Retinal pigment epithelial cell (primary cell): ENCODE measurements at regions not wholly inside any gene's neighbourhood (a gene's known extent, or its start where the extent isn't known, plus 50 kb on each side); places are given as distances from the start of the nearest gene placed in this dataset.

Source experiments
- DNase-seq: peaks from one replicate; pipeline ENCODE4 v3.0.0-alpha.2; 2010; ENCODE audit warnings: low read depth
- H3K4me3 ChIP-seq: 2 replicates; pipeline ENCODE4 v1.5.1; 2011; ENCODE audit warnings: mild to moderate bottlenecking, low read length, control low read depth, moderate library complexity
- TF ChIP-seq, protein P1 (sequence below): conservative IDR thresholded peaks from 2 replicates; pipeline ENCODE4 v1.5.1; 2011; ENCODE audit warnings: low read depth, low read length, control low read depth, inconsistent platforms

DNA sequence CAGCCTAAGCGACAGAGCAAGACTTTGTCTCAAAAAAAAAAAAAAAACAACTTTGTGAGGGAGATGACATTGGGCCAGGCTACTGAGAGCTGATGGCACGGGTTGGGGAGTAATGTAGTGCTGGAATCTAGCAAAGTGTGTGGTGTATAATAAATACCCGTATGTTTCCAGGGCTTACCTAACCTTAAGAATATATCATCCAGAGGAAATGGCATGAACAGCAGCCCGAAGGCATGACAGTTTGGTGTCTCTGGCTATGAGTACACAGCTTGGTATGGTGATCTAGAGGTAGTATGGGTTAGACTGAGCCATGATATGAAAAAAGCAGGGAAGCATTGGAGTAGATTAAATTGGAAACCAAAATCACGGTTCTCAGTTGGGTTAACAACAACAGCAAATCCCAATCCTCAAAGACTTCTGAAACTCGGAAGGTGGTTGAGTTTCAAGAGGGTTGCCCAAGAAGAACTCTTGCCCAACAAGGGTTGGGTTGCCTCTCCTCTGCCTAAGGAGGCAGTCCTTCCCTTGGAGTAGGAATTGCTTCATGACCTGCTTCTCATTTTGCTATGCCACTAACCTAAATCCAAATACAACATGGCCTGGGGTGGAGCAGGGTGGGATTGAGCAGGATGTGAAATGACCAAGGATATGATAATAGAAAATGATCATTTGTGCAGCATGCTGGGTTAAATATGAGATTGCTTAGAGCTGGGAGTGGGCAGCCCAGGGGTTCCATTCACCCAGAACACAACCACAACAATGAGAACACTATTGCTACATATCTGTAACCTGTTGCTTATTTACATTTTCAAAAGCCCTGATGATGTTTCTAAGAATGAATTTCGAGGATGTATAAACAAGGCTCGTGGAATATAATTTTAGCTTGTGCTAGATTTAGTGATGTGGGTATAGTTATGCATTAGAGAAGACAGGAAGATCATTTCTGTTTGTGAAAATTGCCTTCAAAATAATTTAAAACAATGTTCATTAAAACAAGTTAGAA, 64.6 kb upstream of the ZFR start:
- DNase-seq = no peak
- no peak overlapping the region for H3K4me3 ChIP-seq
- TF ChIP-seq, protein P1, sequence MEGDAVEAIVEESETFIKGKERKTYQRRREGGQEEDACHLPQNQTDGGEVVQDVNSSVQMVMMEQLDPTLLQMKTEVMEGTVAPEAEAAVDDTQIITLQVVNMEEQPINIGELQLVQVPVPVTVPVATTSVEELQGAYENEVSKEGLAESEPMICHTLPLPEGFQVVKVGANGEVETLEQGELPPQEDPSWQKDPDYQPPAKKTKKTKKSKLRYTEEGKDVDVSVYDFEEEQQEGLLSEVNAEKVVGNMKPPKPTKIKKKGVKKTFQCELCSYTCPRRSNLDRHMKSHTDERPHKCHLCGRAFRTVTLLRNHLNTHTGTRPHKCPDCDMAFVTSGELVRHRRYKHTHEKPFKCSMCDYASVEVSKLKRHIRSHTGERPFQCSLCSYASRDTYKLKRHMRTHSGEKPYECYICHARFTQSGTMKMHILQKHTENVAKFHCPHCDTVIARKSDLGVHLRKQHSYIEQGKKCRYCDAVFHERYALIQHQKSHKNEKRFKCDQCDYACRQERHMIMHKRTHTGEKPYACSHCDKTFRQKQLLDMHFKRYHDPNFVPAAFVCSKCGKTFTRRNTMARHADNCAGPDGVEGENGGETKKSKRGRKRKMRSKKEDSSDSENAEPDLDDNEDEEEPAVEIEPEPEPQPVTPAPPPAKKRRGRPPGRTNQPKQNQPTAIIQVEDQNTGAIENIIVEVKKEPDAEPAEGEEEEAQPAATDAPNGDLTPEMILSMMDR = no peak

GRCh38 chr5:32507738-32508434, 63.3 kb upstream of the ZFR start:
- no peak overlapping the region for H3K4me3 ChIP-seq
- TF ChIP-seq, protein P1 = no peak
- no peak for DNase-seq

DNA sequence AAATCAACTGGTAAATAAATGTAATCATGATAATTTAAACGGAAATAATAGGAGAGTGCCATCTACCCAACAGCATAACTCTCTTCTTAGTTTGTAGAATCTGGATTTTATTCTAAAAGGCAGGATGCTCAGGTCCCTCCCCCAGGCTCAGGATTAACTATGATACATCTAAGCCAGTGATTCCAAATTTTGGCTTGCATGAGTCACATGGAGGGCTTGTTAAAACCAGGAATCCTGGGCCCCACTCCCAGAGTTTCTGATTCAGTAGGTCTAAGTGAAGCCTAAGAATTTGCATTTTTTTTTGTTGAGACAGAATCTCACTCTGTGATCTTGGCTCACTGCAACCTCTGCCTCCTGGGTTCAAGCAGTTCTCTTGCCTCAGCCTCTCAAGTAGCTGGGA, 62.3 kb upstream of the ZFR start:
- no peak for DNase-seq
- TF ChIP-seq, protein P1 = no peak
- H3K4me3 ChIP-seq = no peak overlapping the region

GRCh38 chr5:32506201-32506661, 61.7 kb upstream of the ZFR start:
- DNase-seq = no peak
- TF ChIP-seq, protein P1 = no peak
- H3K4me3 ChIP-seq = no peak overlapping the region

- no peak overlapping the region for H3K4me3 ChIP-seq
- DNase-seq = no peak
- TF ChIP-seq, protein P1 = no peak
Observed at GRCh38 chr5:32505756-32506155, 61.2 kb upstream of the ZFR start.

DNA sequence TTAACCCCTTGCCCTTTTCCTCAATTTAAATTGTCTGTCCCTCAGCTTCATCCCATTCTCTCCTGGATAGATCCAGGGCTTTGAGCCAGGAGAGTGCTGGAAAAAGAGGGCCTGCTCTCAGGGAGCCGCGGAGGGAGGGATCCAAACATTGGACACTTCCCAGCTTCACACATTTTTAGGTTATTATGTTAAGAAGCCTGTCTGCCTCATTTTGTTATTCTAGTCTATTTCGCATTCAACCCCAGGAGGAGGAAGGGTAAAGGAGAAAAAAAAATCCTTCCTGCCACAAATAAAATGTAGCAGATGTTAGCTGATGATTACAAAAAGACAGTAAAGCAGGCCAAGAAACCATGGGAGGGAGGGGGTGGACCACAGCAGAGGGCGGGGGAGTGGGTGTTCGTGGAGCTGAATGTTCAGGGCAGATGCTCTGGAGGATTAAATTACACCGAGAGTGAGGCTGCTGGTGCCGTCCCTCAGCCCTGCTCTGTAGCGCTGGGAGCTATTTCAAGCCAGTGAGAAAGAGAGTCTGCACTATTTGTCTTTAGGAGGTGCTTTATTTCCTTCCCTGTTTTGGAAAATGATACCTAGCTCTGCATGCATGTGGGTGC, 60.6 kb upstream of the ZFR start:
- TF ChIP-seq, protein P1 = no peak

More for the DNA sequence above, 60.6 kb upstream of the ZFR start:
- DNase-seq = no peak
- no peak overlapping the region for H3K4me3 ChIP-seq
